ENCODE measurements at regions not wholly inside any gene's neighbourhood (a gene's known extent, or its start where the extent isn't known, plus 50 kb on each side); places are given as distances from the start of the nearest gene placed in this dataset.
"Not testable (repeated sequence)": the region's sequence is repeated elsewhere in the genome, so short reads cannot be mapped to it uniquely, and the experiment has no call there.

- DNase-seq = no peak
Observed at GRCh38 chr17:34045990-34046389, 209.1 kb upstream of the CCL2 start.

- DNase-seq = no peak
Observed at GRCh38 chr17:34051046-34051445, 204.0 kb upstream of the CCL2 start.

GRCh38 chr17:34054495-34054894 is 200.6 kb upstream of the CCL2 start:
- no peak for DNase-seq

GRCh38 chr17:34055606-34056005 is 199.5 kb upstream of the CCL2 start:
- DNase-seq = no peak

- DNase-seq = no peak
Observed at GRCh38 chr17:34059423-34060220, 195.5 kb upstream of the CCL2 start.

GRCh38 chr17:34066528-34066927 is 188.6 kb upstream of the CCL2 start:
- DNase-seq = no peak

GRCh38 chr17:34067011-34067410 is 188.1 kb upstream of the CCL2 start:
- no peak for DNase-seq

- DNase-seq = no peak
Observed at GRCh38 chr17:34068571-34068970, 186.5 kb upstream of the CCL2 start.

- DNase-seq = no peak
Observed at GRCh38 chr17:34070712-34071111, 184.4 kb upstream of the CCL2 start.

GRCh38 chr17:34071886-34072420 is 183.1 kb upstream of the CCL2 start:
- DNase-seq = no peak

GRCh38 chr17:34075076-34075475 is 180.0 kb upstream of the CCL2 start:
- no peak for DNase-seq

- DNase-seq = no peak
Observed at GRCh38 chr17:34076743-34077631, 178.1 kb upstream of the CCL2 start.

GRCh38 chr17:34081269-34081668 is 173.8 kb upstream of the CCL2 start:
- DNase-seq = no peak

- DNase-seq = no peak
Observed at GRCh38 chr17:34082404-34082803, 172.7 kb upstream of the CCL2 start.

GRCh38 chr17:34089042-34089441 is 166.0 kb upstream of the CCL2 start:
- DNase-seq = not testable (repeated sequence)

- no peak for DNase-seq
Observed at GRCh38 chr17:34090593-34090992, 164.5 kb upstream of the CCL2 start.

- DNase-seq = no peak
Observed at GRCh38 chr17:34091975-34092374, 163.1 kb upstream of the CCL2 start.

GRCh38 chr17:34095106-34095505 is 160.0 kb upstream of the CCL2 start:
- DNase-seq = no peak

- DNase-seq = no peak
Observed at GRCh38 chr17:34098699-34099098, 156.4 kb upstream of the CCL2 start.

- DNase-seq = no peak
Observed at GRCh38 chr17:34099859-34100515, 155.1 kb upstream of the CCL2 start.

- DNase-seq = no peak
Observed at GRCh38 chr17:34107019-34107418, 148.1 kb upstream of the CCL2 start.

GRCh38 chr17:34110315-34110714 is 144.8 kb upstream of the CCL2 start:
- DNase-seq = no peak

- DNase-seq = no peak
Observed at GRCh38 chr17:34113089-34113488, 142.0 kb upstream of the CCL2 start.
